ENCODE measurements at regions not wholly inside any gene's neighbourhood (a gene's known extent, or its start where the extent isn't known, plus 50 kb on each side); places are given as distances from the start of the nearest gene placed in this dataset.

GRCh38 chr3:31404871-31405270 lies 127.9 kb upstream of the STT3B start:
- 100% methylated on average over 1 of the region's 1 CpG for WGBS (ENCODE audit: insufficient coverage)
- H3K36me3 Mint-ChIP-seq: no peaks in the 10 kb centered on the region

DNA sequence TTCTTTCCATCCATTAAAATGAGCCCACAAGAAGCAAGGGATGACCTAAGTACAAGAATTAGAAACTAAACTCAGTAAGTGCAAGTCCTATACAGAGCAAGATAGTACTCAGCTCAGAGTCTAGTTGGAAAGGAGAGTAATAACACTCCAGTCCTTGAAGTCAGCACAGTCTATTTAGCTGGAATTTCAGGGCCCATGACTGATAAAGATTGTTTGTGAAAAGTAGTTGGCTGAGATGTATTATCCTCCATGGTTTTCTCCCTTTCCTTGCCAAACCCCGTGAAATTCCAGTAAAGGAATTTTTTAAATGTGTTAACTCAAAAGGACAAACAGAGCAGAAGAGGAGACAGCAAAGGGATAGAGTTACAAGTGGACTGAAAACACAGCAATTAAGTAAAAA lies 127.2 kb upstream of the STT3B start:
- no peak overlapping the region for H3K4me3 Mint-ChIP-seq
- Histone ChIP-seq H3K4me3 (ENCODE audit: low read length) (no peak overlapping the region), H3K9me3 (ENCODE audit: control insufficient read depth, insufficient read depth, low read length) (no peaks in the 10 kb centered on the region), H3K4me1 (ENCODE audit: control insufficient read depth, insufficient read depth, low read length) (peaks cover 3% of the 10 kb centered on the region), H3K27me3 (ENCODE audit: control insufficient read depth, insufficient read depth, low read length) (no peaks in the 10 kb centered on the region), H3K36me3 (ENCODE audit: control insufficient read depth, insufficient read depth, low read length) (no peaks in the 10 kb centered on the region), H3K27ac (ENCODE audit: low read length) (no peak overlapping the region)
- no peak for ATAC-seq
- intact Hi-C loops (cut with micrococcal nuclease): no loop called here
- H3K36me3 Mint-ChIP-seq: no peaks in the 10 kb centered on the region
- peaks cover 0 to 10% of the 10 kb centered on the region in 2 donors for H3K4me1 Mint-ChIP-seq
- H3K9me3 Mint-ChIP-seq: peaks cover 0 to 3% of the 10 kb centered on the region in 2 donors
- no peak for DNase-seq
- H3K27me3 Mint-ChIP-seq (ENCODE audit: low read depth in 2 of 2): peaks cover 0 to 6% of the 10 kb centered on the region in 2 donors
- no peak overlapping the region for H3K27ac Mint-ChIP-seq
- TF ChIP-seq CTCF (IDR thresholded peaks at IDR 0.05): no peak
- no CpG with 5 or more reads among the region's 1 CpG for WGBS (ENCODE audit: insufficient coverage)

More at GRCh38 chr3:31404871-31405270, 127.9 kb upstream of the STT3B start:
- Mint-ChIP-seq H3K27ac (no peak overlapping the region), H3K4me3 (no peak overlapping the region), H3K4me1 (peaks cover 2 to 15% of the 10 kb centered on the region in 2 donors), H3K9me3 (peaks cover 0 to 3% of the 10 kb centered on the region in 2 donors), H3K27me3 (ENCODE audit: low read depth in 2 of 2) (peaks cover 0 to 6% of the 10 kb centered on the region in 2 donors)
- ATAC-seq (no peak), DNase-seq (no peak)
- Histone ChIP-seq H3K27ac (ENCODE audit: low read length) (no peak overlapping the region), H3K4me3 (ENCODE audit: low read length) (no peak overlapping the region), H3K4me1 (ENCODE audit: control insufficient read depth, insufficient read depth, low read length) (peaks cover 3% of the 10 kb centered on the region), H3K9me3 (ENCODE audit: control insufficient read depth, insufficient read depth, low read length) (no peaks in the 10 kb centered on the region), H3K36me3 (ENCODE audit: control insufficient read depth, insufficient read depth, low read length) (no peaks in the 10 kb centered on the region), H3K27me3 (ENCODE audit: control insufficient read depth, insufficient read depth, low read length) (no peaks in the 10 kb centered on the region)
- intact Hi-C loops (cut with micrococcal nuclease): no loop called here
- TF ChIP-seq CTCF (IDR thresholded peaks at IDR 0.05): no peak

GRCh38 chr3:31406896-31407295 lies 125.8 kb upstream of the STT3B start:
- peaks cover 0 to 3% of the 10 kb centered on the region in 2 donors for H3K9me3 Mint-ChIP-seq
- no peak overlapping the region for H3K4me3 Mint-ChIP-seq
- Histone ChIP-seq H3K4me3 (ENCODE audit: low read length) (no peak overlapping the region), H3K9me3 (ENCODE audit: control insufficient read depth, insufficient read depth, low read length) (no peaks in the 10 kb centered on the region), H3K27me3 (ENCODE audit: control insufficient read depth, insufficient read depth, low read length) (no peaks in the 10 kb centered on the region), H3K27ac (ENCODE audit: low read length) (no peak overlapping the region), H3K4me1 (ENCODE audit: control insufficient read depth, insufficient read depth, low read length) (peaks cover 3% of the 10 kb centered on the region), H3K36me3 (ENCODE audit: control insufficient read depth, insufficient read depth, low read length) (no peaks in the 10 kb centered on the region)
- TF ChIP-seq CTCF (IDR thresholded peaks at IDR 0.05): no peak
- DNase-seq: no peak
- no peaks in the 10 kb centered on the region for H3K36me3 Mint-ChIP-seq
- WGBS (ENCODE audit: insufficient coverage): 90% methylated on average over 1 of the region's 1 CpG
- H3K27me3 Mint-ChIP-seq (ENCODE audit: low read depth in 2 of 2): peaks cover 0 to 6% of the 10 kb centered on the region in 2 donors
- H3K4me1 Mint-ChIP-seq: peaks cover 0 to 6% of the 10 kb centered on the region in 2 donors
- no peak for ATAC-seq
- H3K27ac Mint-ChIP-seq: no peak overlapping the region
- intact Hi-C loops (cut with micrococcal nuclease): no loop called here

- no peaks in the 10 kb centered on the region for H3K9me3 Mint-ChIP-seq
- no peak overlapping the region for H3K4me3 ChIP-seq (ENCODE audit: low read length)
- H3K36me3 ChIP-seq (ENCODE audit: control insufficient read depth, insufficient read depth, low read length): no peaks in the 10 kb centered on the region
- WGBS (ENCODE audit: insufficient coverage): 100% methylated on average over 2 of the region's 4 CpGs
- H3K27ac Mint-ChIP-seq: no peak overlapping the region
- H3K4me3 Mint-ChIP-seq: no peak overlapping the region
- peaks cover 0 to 6% of the 10 kb centered on the region in 2 donors for H3K27me3 Mint-ChIP-seq (ENCODE audit: low read depth in 2 of 2)
- H3K4me1 Mint-ChIP-seq: no peaks in the 10 kb centered on the region
- H3K27ac ChIP-seq (ENCODE audit: low read length): no peak overlapping the region
- no peaks in the 10 kb centered on the region for H3K9me3 ChIP-seq (ENCODE audit: control insufficient read depth, insufficient read depth, low read length)
- H3K4me1 ChIP-seq (ENCODE audit: control insufficient read depth, insufficient read depth, low read length): no peaks in the 10 kb centered on the region
- DNase-seq (no peak), ATAC-seq (no peak)
- no peak for TF ChIP-seq CTCF (IDR thresholded peaks at IDR 0.05)
- no peaks in the 10 kb centered on the region for H3K27me3 ChIP-seq (ENCODE audit: control insufficient read depth, insufficient read depth, low read length)
- intact Hi-C loops (cut with micrococcal nuclease): no loop called here
- no peaks in the 10 kb centered on the region for H3K36me3 Mint-ChIP-seq
Measured at GRCh38 chr3:31407665-31408064, 125.1 kb upstream of the STT3B start.
